Activated CD4-positive, alpha-beta T cell treated with anti-CD3 and anti-CD28 coated beads, Interleukin-2, amount 50 U/mL, for 1 hour (primary cell): ENCODE measurements at regions not wholly inside any gene's neighbourhood (a gene's known extent, or its start where the extent isn't known, plus 50 kb on each side); places are given as distances from the start of the nearest gene placed in this dataset.

ENCODE experiments used
- DNase-seq: peaks from one replicate; pipeline ENCODE4 v3.0.0-alpha.2; 2020

GRCh38 chr16:86124321-86124720, 225.4 kb downstream of the IRF8 start:
- DNase-seq = no peak

GRCh38 chr16:86126891-86127290, 227.9 kb downstream of the IRF8 start:
- no peak for DNase-seq

GRCh38 chr16:86127366-86127765, 228.4 kb downstream of the IRF8 start:
- DNase-seq = no peak

- DNase-seq = no peak
Measured at GRCh38 chr16:86128246-86128645, 229.3 kb downstream of the IRF8 start.

GRCh38 chr16:86129541-86129940, 230.6 kb downstream of the IRF8 start:
- DNase-seq = no peak

- no peak for DNase-seq
Measured at GRCh38 chr16:86133377-86133776, 234.4 kb downstream of the IRF8 start.

GRCh38 chr16:86133847-86134375, 234.9 kb downstream of the IRF8 start:
- DNase-seq = no peak

- no peak for DNase-seq
Measured at GRCh38 chr16:86134802-86135461, 236.0 kb downstream of the IRF8 start.

- DNase-seq = no peak
Measured at GRCh38 chr16:86137359-86137758, 238.4 kb downstream of the IRF8 start.

GRCh38 chr16:86138121-86139085, 239.4 kb downstream of the IRF8 start:
- no peak for DNase-seq

- no peak for DNase-seq
Measured at GRCh38 chr16:86142801-86143236, 243.9 kb downstream of the IRF8 start.

- DNase-seq = no peak
Measured at GRCh38 chr16:86143666-86144065, 244.7 kb downstream of the IRF8 start.

- no peak for DNase-seq
Measured at GRCh38 chr16:86145669-86146068, 246.7 kb downstream of the IRF8 start.

GRCh38 chr16:86150641-86151238, 251.8 kb downstream of the IRF8 start:
- DNase-seq = no peak

- no peak for DNase-seq
Measured at GRCh38 chr16:86151239-86151851, 252.4 kb downstream of the IRF8 start.

- no peak for DNase-seq
Measured at GRCh38 chr16:86156155-86156554, 257.2 kb downstream of the IRF8 start.

- DNase-seq = no peak
Measured at GRCh38 chr16:86157616-86158247, 258.8 kb downstream of the IRF8 start.

GRCh38 chr16:86158688-86159360, 259.9 kb downstream of the IRF8 start:
- DNase-seq = no peak

GRCh38 chr16:86165479-86165878, 266.5 kb downstream of the IRF8 start:
- no peak for DNase-seq

GRCh38 chr16:86166414-86166813, 267.5 kb downstream of the IRF8 start:
- DNase-seq = no peak

- DNase-seq = no peak
Measured at GRCh38 chr16:86167061-86167460, 268.1 kb downstream of the IRF8 start.

GRCh38 chr16:86170720-86171119, 271.8 kb downstream of the IRF8 start:
- no peak for DNase-seq
